Heart left ventricle (tissue), 16 donors: ENCODE measurements at regions not wholly inside any gene's neighbourhood (a gene's known extent, or its start where the extent isn't known, plus 50 kb on each side); places are given as distances from the start of the nearest gene placed in this dataset.
"Not testable (repeated sequence)": the region's sequence is repeated elsewhere in the genome, so short reads cannot be mapped to it uniquely, and the experiment has no call there.

Source experiments
- ATAC-seq, 4 donors: fragments of 200-7000 bp; cut with Tn5 transposase; one replicate each; pipeline ENCODE4 v1.9.1; 2020 to 2022; ENCODE audit warnings: moderate library complexity in 4 of 4, mild to moderate bottlenecking in 3 of 4, moderate number of reproducible peaks in 1 of 4
- DNase-seq, 5 donors: peaks; one replicate each; pipeline ENCODE4 v3.0.0-alpha.2; 2020
- H3K27ac ChIP-seq, 12 donors: fragments of 200-600 bp; sonication (generic) in 4 of 12; one replicate each; pipeline versions ENCODE4 v1.5.0 to v1.8.0; 2016 to 2022; ENCODE audit warnings: mild to moderate bottlenecking in 2 of 12
- H3K27me3 ChIP-seq, 9 donors: fragments of 200-600 bp; sonication (generic) in 2 of 9; one replicate each; pipeline versions ENCODE4 v1.5.1 to v1.8.0; 2016 to 2022; ENCODE audit warnings: mild to moderate bottlenecking in 3 of 9
- H3K36me3 ChIP-seq, 9 donors: fragments of 200-600 bp; sonication (generic) in 2 of 9; one replicate each; pipeline versions ENCODE4 v1.5.0 to v1.8.0; 2018 to 2022; ENCODE audit warnings: mild to moderate bottlenecking in 2 of 9
- H3K4me1 ChIP-seq, 12 donors: fragments of 200-600 bp; sonication (generic) in 4 of 12; one replicate each; pipeline versions ENCODE4 v1.5.0 to v1.8.0; 2016 to 2022; ENCODE audit warnings: mild to moderate bottlenecking in 3 of 12
- H3K4me3 ChIP-seq, 12 donors: fragments of 200-600 bp; sonication (generic) in 4 of 12; one replicate each; pipeline versions ENCODE4 v1.5.0 to v1.8.0; 2017 to 2022; ENCODE audit warnings: mild to moderate bottlenecking in 9 of 12, moderate library complexity in 4 of 12
- H3K9me3 ChIP-seq, 12 donors: fragments of 200-600 bp; sonication (generic) in 4 of 12; one replicate each; pipeline versions ENCODE4 v1.5.0 to v1.8.0; 2016 to 2022; ENCODE audit warnings: mild to moderate bottlenecking in 1 of 12
- CTCF ChIP-seq, 12 donors: fragments of 200-600 bp; sonication (generic) in 4 of 12; IDR thresholded peaks; one replicate each; pipeline versions ENCODE4 v1.5.0 to v1.8.0; 2018 to 2022; ENCODE audit warnings: antibody characterized with exemption in 12 of 12, mild to moderate bottlenecking in 5 of 12
- WGBS, 4 donors: extraction: QIAGEN DNeasy Blood & Tissue Kit in 2 of 4; methylation state at CpG; one replicate each; pipeline versions ENCODE4 v1.1.5 to v1.1.7; 2013 to 2018; 5-methylcytosine and 5-hydroxymethylcytosine counted together
- intact Hi-C, 10 donors: fragments of 100-400 bp; cut with DNase I; formaldehyde crosslinking; loops; one replicate each; pipeline versions ENCODE4 v1.11.1 to v1.14.2; 2022
- donor health status: ischemic (EF 13 %, LVEDD 7.1; RV severe dilation, severe dysfunction).
- donor health status: healthy with polysubstance abuse.
- donor health status: DM: no; HTN: yes; CAD: no.
- donor health status: DM: no; HTN: no; CAD: no.
- donor health status: ischemic (EF 25% LVEDD 6.9; RV normal size, moderate dysfunction).
- donor health status: ischemic (EF 25% LVEDD 5.7; RV mildly dilated, moderate dysfunction).
- donor health status: healthy.
- donor health status: DM: yes; HTN: yes; CAD: no.
- donor health status: ischemic (EF 35%, LVEDD 5.7; RV mildly dilated, moderate dysfunction).
- donor health status: nonischemic (EF 11% LVEDD 7.7; RV severe dilation, severe dysfunction).
- donor health status: DM: yes; HTN: yes; CAD: no.
- donor health status: PGD.
- donor health status: ischemic (EF 29% LVEDD 5.4; RV normal size, mild dysfunction).
- donor health status: nonischemic (EF 23%, LVEDD 6.1; RV moderate dilation, normal function).

DNA sequence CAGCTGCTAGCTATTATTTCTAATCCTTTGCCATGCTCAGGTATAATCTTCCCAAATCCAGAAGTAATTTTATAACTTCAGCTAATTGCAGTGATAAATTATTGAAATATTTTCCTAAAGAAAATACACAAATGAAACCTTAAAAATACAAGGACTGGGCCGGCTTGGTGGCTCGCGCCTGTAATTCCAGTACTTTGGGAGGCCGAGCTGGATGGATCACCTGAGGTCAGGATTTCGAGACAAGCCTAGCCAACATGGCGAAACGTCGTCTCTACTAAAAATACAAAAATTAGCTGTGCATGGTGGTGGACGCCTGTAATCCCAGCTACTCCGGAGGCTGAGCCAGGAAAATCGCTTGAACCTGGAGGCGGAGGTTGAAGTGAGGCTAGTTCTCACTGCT is 609.2 kb upstream of the POTED start:
- H3K4me1 ChIP-seq, intact Hi-C loops, H3K36me3 ChIP-seq, H3K27me3 ChIP-seq, H3K27ac ChIP-seq, H3K4me3 ChIP-seq, ATAC-seq, DNase-seq: not testable (repeated sequence)
- H3K9me3 ChIP-seq: peaks cover 0 to 41% (median 0%) of the 10 kb centered on the region in 12 donors
- 82 to 86% (median 84%) methylated on average over 12 of the region's 12 CpGs for WGBS, 4 donors

GRCh38 chr21:13037716-13038115 is 571.9 kb upstream of the POTED start:
- H3K4me3 ChIP-seq, H3K36me3 ChIP-seq, intact Hi-C loops, H3K27ac ChIP-seq, H3K9me3 ChIP-seq, DNase-seq, H3K4me1 ChIP-seq, ATAC-seq, H3K27me3 ChIP-seq: not testable (repeated sequence)
- 65 to 75% (median 72%) methylated on average over 16 to 26 of the region's 26 CpGs for whole genome bisulfite sequencing, 4 donors

DNA sequence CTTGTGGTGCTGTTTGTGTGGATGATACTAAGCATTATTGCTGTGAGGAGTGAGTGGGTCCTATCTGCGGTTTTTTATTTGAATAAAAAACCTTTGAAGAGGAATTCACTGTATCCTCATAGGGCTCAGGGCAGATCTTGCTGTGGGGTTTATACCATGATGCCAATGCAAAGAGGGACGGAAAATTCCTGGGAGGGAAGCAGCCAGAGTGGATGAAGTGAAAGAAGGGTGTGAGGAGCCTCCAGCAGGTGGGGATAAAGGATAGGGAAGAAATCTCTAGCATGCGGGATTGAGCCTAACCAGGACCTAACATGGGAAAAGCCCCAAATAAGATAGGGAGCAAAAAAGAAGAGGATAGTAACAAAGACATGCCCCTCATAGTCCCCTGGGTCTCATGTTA is 556.8 kb upstream of the POTED start:
- DNase-seq, ATAC-seq, H3K4me3 ChIP-seq, H3K4me1 ChIP-seq, H3K36me3 ChIP-seq, H3K9me3 ChIP-seq, H3K27ac ChIP-seq, H3K27me3 ChIP-seq, intact Hi-C loops: not testable (repeated sequence)
- peak in 1 of 12 donors; percentile 9 for TF ChIP-seq CTCF (IDR thresholded peaks at IDR 0.05)
- 42 to 51% (median 49%) methylated on average over 2 of the region's 3 CpGs for WGBS, 4 donors
